ENCODE measurements at regions not wholly inside any gene's neighbourhood (a gene's known extent, or its start where the extent isn't known, plus 50 kb on each side); places are given as distances from the start of the nearest gene placed in this dataset.

DNA sequence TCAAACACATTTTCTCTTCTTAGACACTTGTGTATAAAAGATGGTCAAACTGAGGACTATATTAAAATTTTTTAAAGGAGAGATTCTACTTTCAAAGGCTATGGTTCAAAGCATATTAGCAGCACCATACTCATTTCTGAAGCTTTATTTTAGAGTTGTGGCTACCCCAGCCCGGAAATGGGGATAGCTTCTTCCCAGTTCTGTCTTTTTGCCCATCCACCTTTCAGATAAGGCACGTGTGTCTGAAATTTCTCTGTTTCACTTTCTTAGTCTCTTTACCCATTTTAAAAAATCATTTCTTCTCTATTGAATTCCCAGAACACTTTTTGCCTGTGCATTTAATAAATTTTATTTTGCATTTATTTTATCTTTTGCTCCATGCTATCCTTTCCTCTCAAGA lies 431.5 kb downstream of the RNF144A start:
- TF ChIP-seq, protein P1, sequence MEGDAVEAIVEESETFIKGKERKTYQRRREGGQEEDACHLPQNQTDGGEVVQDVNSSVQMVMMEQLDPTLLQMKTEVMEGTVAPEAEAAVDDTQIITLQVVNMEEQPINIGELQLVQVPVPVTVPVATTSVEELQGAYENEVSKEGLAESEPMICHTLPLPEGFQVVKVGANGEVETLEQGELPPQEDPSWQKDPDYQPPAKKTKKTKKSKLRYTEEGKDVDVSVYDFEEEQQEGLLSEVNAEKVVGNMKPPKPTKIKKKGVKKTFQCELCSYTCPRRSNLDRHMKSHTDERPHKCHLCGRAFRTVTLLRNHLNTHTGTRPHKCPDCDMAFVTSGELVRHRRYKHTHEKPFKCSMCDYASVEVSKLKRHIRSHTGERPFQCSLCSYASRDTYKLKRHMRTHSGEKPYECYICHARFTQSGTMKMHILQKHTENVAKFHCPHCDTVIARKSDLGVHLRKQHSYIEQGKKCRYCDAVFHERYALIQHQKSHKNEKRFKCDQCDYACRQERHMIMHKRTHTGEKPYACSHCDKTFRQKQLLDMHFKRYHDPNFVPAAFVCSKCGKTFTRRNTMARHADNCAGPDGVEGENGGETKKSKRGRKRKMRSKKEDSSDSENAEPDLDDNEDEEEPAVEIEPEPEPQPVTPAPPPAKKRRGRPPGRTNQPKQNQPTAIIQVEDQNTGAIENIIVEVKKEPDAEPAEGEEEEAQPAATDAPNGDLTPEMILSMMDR (IDR thresholded peaks at IDR 0.05), result no peak
- TF ChIP-seq SMC3 (IDR thresholded peaks at IDR 0.05) (no peak), CHD2 (IDR thresholded peaks at IDR 0.05; ENCODE audit: low read length, partially characterized antibody) (no peak), CBX8 (IDR thresholded peaks at IDR 0.05) (no peak), EP300 (IDR thresholded peaks at IDR 0.05) (no peak), MAZ (IDR thresholded peaks at IDR 0.05; ENCODE audit: borderline replicate concordance, low read depth, low read length) (no peak), MAFK (IDR thresholded peaks at IDR 0.05; ENCODE audit: partially characterized antibody) (no peak)
- TF ChIP-seq, protein P2, sequence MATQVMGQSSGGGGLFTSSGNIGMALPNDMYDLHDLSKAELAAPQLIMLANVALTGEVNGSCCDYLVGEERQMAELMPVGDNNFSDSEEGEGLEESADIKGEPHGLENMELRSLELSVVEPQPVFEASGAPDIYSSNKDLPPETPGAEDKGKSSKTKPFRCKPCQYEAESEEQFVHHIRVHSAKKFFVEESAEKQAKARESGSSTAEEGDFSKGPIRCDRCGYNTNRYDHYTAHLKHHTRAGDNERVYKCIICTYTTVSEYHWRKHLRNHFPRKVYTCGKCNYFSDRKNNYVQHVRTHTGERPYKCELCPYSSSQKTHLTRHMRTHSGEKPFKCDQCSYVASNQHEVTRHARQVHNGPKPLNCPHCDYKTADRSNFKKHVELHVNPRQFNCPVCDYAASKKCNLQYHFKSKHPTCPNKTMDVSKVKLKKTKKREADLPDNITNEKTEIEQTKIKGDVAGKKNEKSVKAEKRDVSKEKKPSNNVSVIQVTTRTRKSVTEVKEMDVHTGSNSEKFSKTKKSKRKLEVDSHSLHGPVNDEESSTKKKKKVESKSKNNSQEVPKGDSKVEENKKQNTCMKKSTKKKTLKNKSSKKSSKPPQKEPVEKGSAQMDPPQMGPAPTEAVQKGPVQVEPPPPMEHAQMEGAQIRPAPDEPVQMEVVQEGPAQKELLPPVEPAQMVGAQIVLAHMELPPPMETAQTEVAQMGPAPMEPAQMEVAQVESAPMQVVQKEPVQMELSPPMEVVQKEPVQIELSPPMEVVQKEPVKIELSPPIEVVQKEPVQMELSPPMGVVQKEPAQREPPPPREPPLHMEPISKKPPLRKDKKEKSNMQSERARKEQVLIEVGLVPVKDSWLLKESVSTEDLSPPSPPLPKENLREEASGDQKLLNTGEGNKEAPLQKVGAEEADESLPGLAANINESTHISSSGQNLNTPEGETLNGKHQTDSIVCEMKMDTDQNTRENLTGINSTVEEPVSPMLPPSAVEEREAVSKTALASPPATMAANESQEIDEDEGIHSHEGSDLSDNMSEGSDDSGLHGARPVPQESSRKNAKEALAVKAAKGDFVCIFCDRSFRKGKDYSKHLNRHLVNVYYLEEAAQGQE (IDR thresholded peaks at IDR 0.05), result no peak
